HFFc6 (cell line): ENCODE measurements at regions not wholly inside any gene's neighbourhood (a gene's known extent, or its start where the extent isn't known, plus 50 kb on each side); places are given as distances from the start of the nearest gene placed in this dataset.
A peak's percentile ranks its signal among the peaks of the same experiment; 100 is the strongest.

Experiments used
- DNase-seq: peaks from one replicate; pipeline ENCODE4 v3.0.0-alpha.2; 2018
- H3K27ac Mint-ChIP-seq: 2 replicates; pipeline ENCODE4 v1.8.0; 2020; ENCODE audit warnings: mild to moderate bottlenecking, mixed read lengths
- H3K27me3 Mint-ChIP-seq: 2 replicates; pipeline ENCODE4 v1.8.0; 2021; ENCODE audit warnings: mild to moderate bottlenecking, moderate library complexity, mixed read lengths; ENCODE audit not compliant: insufficient read depth
- H3K36me3 Mint-ChIP-seq: 2 replicates; pipeline ENCODE4 v1.8.0; 2021; ENCODE audit warnings: low read depth, mixed read lengths
- H3K4me1 Mint-ChIP-seq: 2 replicates; pipeline ENCODE4 v1.8.0; 2020; ENCODE audit warnings: low read depth, mixed read lengths
- H3K4me3 Mint-ChIP-seq: 2 replicates; pipeline ENCODE4 v1.8.0; 2020; ENCODE audit warnings: mild to moderate bottlenecking, moderate library complexity, mixed read lengths
- H3K9me3 Mint-ChIP-seq: 2 replicates; pipeline ENCODE4 v1.8.0; 2020; ENCODE audit warnings: mild to moderate bottlenecking, mixed read lengths
- TF ChIP-seq, protein P1 (sequence below): fragments of 200-600 bp; sonication (generic); IDR thresholded peaks from 2 replicates; pipeline ENCODE4 v1.5.0; 2021; ENCODE audit warnings: antibody characterized with exemption, mild to moderate bottlenecking

DNA sequence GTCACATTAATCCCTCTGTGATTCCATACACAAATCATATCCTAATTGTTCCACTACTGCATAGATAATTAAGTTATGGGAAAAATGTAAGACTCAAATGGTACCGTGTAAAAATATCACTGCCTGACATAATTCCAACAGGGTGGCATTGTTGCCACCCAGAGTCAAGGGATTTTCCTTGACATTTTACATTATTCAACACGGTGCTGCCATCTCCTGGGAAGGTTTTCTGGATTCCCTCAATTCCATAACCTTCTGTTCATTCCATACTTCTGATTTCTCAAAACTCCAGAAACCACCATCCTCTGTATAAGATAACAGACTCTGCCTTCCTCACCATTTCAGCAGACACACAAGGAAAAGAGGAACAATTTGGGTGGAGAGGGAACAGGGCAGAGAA lies 495.9 kb downstream of the XPNPEP1 start:
- no peak overlapping the region for H3K27ac Mint-ChIP-seq
- H3K9me3 Mint-ChIP-seq: no peaks in the 10 kb centered on the region
- no peak overlapping the region for H3K4me3 Mint-ChIP-seq
- H3K4me1 Mint-ChIP-seq: peaks cover 51% of the 10 kb centered on the region
- H3K27me3 Mint-ChIP-seq: no peaks in the 10 kb centered on the region
- TF ChIP-seq, protein P1, sequence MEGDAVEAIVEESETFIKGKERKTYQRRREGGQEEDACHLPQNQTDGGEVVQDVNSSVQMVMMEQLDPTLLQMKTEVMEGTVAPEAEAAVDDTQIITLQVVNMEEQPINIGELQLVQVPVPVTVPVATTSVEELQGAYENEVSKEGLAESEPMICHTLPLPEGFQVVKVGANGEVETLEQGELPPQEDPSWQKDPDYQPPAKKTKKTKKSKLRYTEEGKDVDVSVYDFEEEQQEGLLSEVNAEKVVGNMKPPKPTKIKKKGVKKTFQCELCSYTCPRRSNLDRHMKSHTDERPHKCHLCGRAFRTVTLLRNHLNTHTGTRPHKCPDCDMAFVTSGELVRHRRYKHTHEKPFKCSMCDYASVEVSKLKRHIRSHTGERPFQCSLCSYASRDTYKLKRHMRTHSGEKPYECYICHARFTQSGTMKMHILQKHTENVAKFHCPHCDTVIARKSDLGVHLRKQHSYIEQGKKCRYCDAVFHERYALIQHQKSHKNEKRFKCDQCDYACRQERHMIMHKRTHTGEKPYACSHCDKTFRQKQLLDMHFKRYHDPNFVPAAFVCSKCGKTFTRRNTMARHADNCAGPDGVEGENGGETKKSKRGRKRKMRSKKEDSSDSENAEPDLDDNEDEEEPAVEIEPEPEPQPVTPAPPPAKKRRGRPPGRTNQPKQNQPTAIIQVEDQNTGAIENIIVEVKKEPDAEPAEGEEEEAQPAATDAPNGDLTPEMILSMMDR: peak; percentile 76
- peak; percentile 28 for DNase-seq
- H3K36me3 Mint-ChIP-seq: no peaks in the 10 kb centered on the region

DNA sequence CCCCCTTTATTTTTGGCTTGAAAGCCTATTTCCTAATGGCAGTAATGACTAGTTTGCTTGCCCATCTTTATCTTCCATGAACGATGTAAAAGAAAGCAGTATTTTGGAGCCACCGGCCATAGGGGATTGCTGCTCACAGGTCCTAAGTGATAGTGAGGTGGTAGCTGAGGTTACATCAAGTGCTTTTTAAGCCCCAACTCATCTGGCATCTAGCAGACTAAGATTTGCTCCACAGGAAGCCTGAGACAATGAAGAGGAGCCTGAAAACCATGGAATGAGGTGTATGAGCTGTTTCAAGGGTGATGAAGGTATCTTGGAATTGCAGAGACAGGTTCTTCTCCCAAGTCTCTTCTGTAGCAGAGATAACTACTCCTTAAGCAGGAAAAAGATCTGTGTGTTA lies 496.3 kb downstream of the XPNPEP1 start:
- Mint-ChIP-seq H3K9me3 (no peaks in the 10 kb centered on the region), H3K4me3 (no peak overlapping the region), H3K4me1 (peaks cover 51% of the 10 kb centered on the region), H3K36me3 (no peaks in the 10 kb centered on the region), H3K27ac (no peak overlapping the region), H3K27me3 (no peaks in the 10 kb centered on the region)
- TF ChIP-seq, protein P1: no peak
- DNase-seq: no peak

DNA sequence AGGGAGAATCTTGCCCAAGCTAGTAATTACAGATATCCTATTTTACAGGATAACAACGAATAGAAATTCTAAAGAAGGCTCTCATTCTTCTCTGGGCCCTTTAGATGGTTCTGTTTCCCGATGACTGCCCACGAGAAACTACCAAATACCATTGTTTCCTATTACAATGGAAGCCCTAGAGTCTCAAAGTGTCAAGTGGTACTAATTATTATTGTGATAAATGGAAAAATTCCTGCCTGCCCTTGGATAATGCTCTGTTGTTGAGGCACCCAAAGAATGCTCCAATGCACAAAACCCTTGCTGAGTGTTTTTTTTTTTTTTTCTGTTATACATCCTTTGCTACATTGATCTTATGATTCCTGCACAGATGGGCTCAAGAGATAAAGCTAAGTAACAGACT lies 504.5 kb downstream of the XPNPEP1 start:
- Mint-ChIP-seq H3K9me3 (no peaks in the 10 kb centered on the region), H3K36me3 (peaks cover 5% of the 10 kb centered on the region; the same call in 1 of the 2 replicates)
- TF ChIP-seq, protein P1: no peak

DNA sequence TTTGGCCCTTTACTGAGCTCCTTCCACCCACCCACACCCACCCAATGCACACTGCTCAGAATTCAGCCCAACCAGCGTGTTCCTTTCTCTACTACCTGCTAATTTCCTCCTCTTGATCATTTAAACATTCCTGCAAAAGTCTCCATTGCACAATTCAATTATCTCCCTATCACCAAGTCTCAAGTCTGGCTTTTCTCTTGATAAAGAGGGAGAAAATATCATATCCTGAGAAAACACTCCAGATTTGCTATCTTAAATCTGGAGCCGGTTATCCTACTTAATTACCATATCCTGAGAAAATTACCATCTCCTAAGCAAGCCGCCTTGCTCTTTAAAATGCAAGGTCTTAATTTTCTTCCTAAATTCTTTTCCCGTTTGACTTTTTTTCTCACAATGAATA lies 505.5 kb downstream of the XPNPEP1 start:
- H3K27me3 Mint-ChIP-seq: no peaks in the 10 kb centered on the region

More for the DNA sequence above, 504.5 kb downstream of the XPNPEP1 start:
- peaks cover 23% of the 10 kb centered on the region; the same call in 1 of the 2 replicates for H3K4me1 Mint-ChIP-seq
- no peak overlapping the region for H3K4me3 Mint-ChIP-seq
- H3K27ac Mint-ChIP-seq: no peak overlapping the region
- no peak for DNase-seq
- no peaks in the 10 kb centered on the region for H3K27me3 Mint-ChIP-seq

DNA sequence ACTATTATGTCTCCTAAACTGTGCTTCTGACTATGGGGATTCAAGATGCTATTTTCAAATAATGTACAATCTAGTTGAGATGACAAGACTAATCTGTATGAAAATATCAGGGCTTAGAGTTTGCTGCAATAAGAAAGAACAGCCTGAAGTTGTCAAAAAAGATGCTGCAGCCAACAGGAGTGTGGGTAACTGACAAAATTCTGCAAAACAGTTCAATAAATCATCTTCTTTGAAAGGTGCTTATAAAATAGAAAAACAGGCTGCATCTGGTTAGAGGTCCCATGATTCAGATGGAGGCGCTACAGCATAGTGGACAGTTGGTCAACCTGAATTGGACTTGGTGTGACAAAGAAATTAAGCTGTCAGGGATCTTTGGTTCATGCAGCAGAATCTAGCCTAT lies 511.0 kb downstream of the XPNPEP1 start:
- TF ChIP-seq, protein P1: no peak
- H3K4me3 Mint-ChIP-seq: no peak overlapping the region
- no peaks in the 10 kb centered on the region for H3K36me3 Mint-ChIP-seq

More for the DNA sequence above, 505.5 kb downstream of the XPNPEP1 start:
- H3K36me3 Mint-ChIP-seq: peaks cover 5% of the 10 kb centered on the region; the same call in 1 of the 2 replicates
- no peak for DNase-seq
- no peak overlapping the region for H3K4me3 Mint-ChIP-seq
- TF ChIP-seq, protein P1: no peak
- H3K9me3 Mint-ChIP-seq: no peaks in the 10 kb centered on the region
- peaks cover 14% of the 10 kb centered on the region; the same call in 1 of the 2 replicates for H3K4me1 Mint-ChIP-seq
- no peak overlapping the region for H3K27ac Mint-ChIP-seq

DNA sequence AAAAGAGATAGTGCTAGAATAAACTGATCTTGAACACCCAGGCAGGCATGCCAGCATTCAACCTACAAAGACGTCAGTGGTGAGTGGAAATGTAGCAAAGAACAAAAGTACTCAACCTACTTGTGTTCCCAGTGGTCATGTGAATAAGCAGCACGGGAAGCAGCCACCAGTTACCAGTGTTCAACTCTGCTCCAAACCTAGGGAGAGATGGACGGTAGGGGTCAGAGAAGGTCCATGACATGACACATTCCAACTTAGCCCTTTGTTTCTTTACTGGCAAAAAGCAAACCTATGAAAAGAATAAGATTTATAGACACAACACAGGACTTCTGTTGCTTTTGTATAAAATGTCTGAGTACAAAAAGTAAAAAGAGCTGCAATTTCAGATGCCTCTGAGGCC lies 511.4 kb downstream of the XPNPEP1 start:
- H3K4me1 Mint-ChIP-seq: no peaks in the 10 kb centered on the region
- H3K27ac Mint-ChIP-seq: no peak overlapping the region
- DNase-seq: no peak
- no peaks in the 10 kb centered on the region for H3K9me3 Mint-ChIP-seq
- H3K36me3 Mint-ChIP-seq: no peaks in the 10 kb centered on the region
- TF ChIP-seq, protein P1: no peak
- no peak overlapping the region for H3K4me3 Mint-ChIP-seq
- no peaks in the 10 kb centered on the region for H3K27me3 Mint-ChIP-seq

More for the DNA sequence above, 511.0 kb downstream of the XPNPEP1 start:
- H3K4me1 Mint-ChIP-seq: no peaks in the 10 kb centered on the region
- H3K27ac Mint-ChIP-seq: no peak overlapping the region
- DNase-seq: no peak
- no peaks in the 10 kb centered on the region for H3K27me3 Mint-ChIP-seq
- no peaks in the 10 kb centered on the region for H3K9me3 Mint-ChIP-seq
